HCT116 (cell line): ENCODE measurements at regions not wholly inside any gene's neighbourhood (a gene's known extent, or its start where the extent isn't known, plus 50 kb on each side); places are given as distances from the start of the nearest gene placed in this dataset.

Source experiments
- POLR2A ChIP-seq: IDR thresholded peaks from 2 replicates; pipeline ENCODE4 v1.7.0; 2011; ENCODE audit warnings: borderline replicate concordance; ENCODE audit not compliant: insufficient read depth, insufficient read length; ENCODE audit errors: extremely low read depth
- TCF7L2 ChIP-seq: IDR thresholded peaks from 2 replicates; pipeline ENCODE4 v1.7.0; 2011; ENCODE audit warnings: borderline replicate concordance, inconsistent platforms; ENCODE audit not compliant: insufficient read depth, insufficient read length; ENCODE audit errors: extremely low read depth

DNA sequence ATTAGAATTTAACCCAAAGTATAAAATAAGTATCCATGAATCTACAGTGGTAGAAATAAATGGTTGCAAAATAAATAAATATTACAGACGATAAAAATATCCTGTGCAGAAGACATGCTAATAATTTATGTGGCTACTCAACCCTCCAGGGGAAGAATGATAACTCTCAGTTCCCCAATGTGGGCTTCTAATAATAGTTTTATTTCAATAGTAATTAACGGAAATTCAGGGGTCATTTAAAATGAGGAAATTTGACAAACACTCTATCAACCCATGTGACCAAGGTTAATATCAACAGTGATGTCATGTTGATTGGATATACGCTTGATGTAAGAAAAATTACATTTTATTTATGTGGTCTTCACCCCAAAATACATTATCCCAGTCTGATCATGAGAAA lies 1082.6 kb upstream of the LRRTM3 start:
- TF ChIP-seq TCF7L2 (no peak), POLR2A (no peak)
